ENCODE measurements at regions not wholly inside any gene's neighbourhood (a gene's known extent, or its start where the extent isn't known, plus 50 kb on each side); places are given as distances from the start of the nearest gene placed in this dataset.

- in situ Hi-C loops (cut with HindIII; ENCODE audit: low sequenced_read_pairs), result no loop called here
- TF ChIP-seq CTCF (IDR thresholded peaks at IDR 0.05; ENCODE audit: low read depth, low read length, missing control alignments), result no peak
- no peak for DNase-seq (ENCODE audit: low read depth)
- no peak overlapping the region for H3K4me3 ChIP-seq (ENCODE audit: low read depth, low read length)
These were observed 79.4 kb downstream of the HES1 start for GRCh38 chr3:194215392-194215791.

GRCh38 chr3:194218646-194219453 is 82.9 kb downstream of the HES1 start:
- in situ Hi-C loops (cut with HindIII; ENCODE audit: low sequenced_read_pairs), result no loop called here

GRCh38 chr3:194219826-194220410 is 84.0 kb downstream of the HES1 start:
- TF ChIP-seq CTCF (IDR thresholded peaks at IDR 0.05; ENCODE audit: low read depth, low read length, missing control alignments), result no peak
- in situ Hi-C loops (cut with HindIII; ENCODE audit: low sequenced_read_pairs), result no loop called here
- no peak for DNase-seq (ENCODE audit: low read depth)
- no peak overlapping the region for H3K4me3 ChIP-seq (ENCODE audit: low read depth, low read length)

More at GRCh38 chr3:194218646-194219453, 82.9 kb downstream of the HES1 start:
- no peak for DNase-seq (ENCODE audit: low read depth)
- no peak overlapping the region for H3K4me3 ChIP-seq (ENCODE audit: low read depth, low read length)
- no peak for TF ChIP-seq CTCF (IDR thresholded peaks at IDR 0.05; ENCODE audit: low read depth, low read length, missing control alignments)

- DNase-seq (ENCODE audit: low read depth), result no peak
- H3K4me3 ChIP-seq (ENCODE audit: low read depth, low read length), result no peak overlapping the region
- no peak for TF ChIP-seq CTCF (IDR thresholded peaks at IDR 0.05; ENCODE audit: low read depth, low read length, missing control alignments)
- in situ Hi-C loops (cut with HindIII; ENCODE audit: low sequenced_read_pairs), result no loop called here
These were observed 85.0 kb downstream of the HES1 start for GRCh38 chr3:194220901-194221326.

GRCh38 chr3:194221336-194221735 is 85.4 kb downstream of the HES1 start:
- in situ Hi-C loops (cut with HindIII; ENCODE audit: low sequenced_read_pairs), result no loop called here
- no peak for TF ChIP-seq CTCF (IDR thresholded peaks at IDR 0.05; ENCODE audit: low read depth, low read length, missing control alignments)
- no peak for DNase-seq (ENCODE audit: low read depth)
- no peak overlapping the region for H3K4me3 ChIP-seq (ENCODE audit: low read depth, low read length)

GRCh38 chr3:194223951-194224350 is 88.0 kb downstream of the HES1 start:
- no peak for TF ChIP-seq CTCF (IDR thresholded peaks at IDR 0.05; ENCODE audit: low read depth, low read length, missing control alignments)
- in situ Hi-C loops (cut with HindIII; ENCODE audit: low sequenced_read_pairs), result no loop called here
- DNase-seq (ENCODE audit: low read depth), result no peak
- no peak overlapping the region for H3K4me3 ChIP-seq (ENCODE audit: low read depth, low read length)

Data from astrocyte of the cerebellum (primary cell).